AG09309 (cell line): ENCODE measurements at regions not wholly inside any gene's neighbourhood (a gene's known extent, or its start where the extent isn't known, plus 50 kb on each side); places are given as distances from the start of the nearest gene placed in this dataset.

Source experiments
- DNase-seq: peaks from one replicate; pipeline ENCODE4 v3.0.0-alpha.2; 2010; ENCODE audit warnings: low read depth
- H3K4me3 ChIP-seq: 2 replicates; pipeline ENCODE4 v1.5.1; 2011; ENCODE audit warnings: mild to moderate bottlenecking, low read depth, low read length, moderate library complexity; ENCODE audit not compliant: control insufficient read depth
- CTCF ChIP-seq: IDR thresholded peaks from 2 replicates; pipeline ENCODE4 v1.5.1; 2011; ENCODE audit warnings: mild to moderate bottlenecking, low read depth, low read length, inconsistent platforms; ENCODE audit not compliant: insufficient read depth, control insufficient read depth; ENCODE audit errors: missing control alignments

- no peak overlapping the region for H3K4me3 ChIP-seq
- no peak for DNase-seq
- TF ChIP-seq CTCF: no peak
These were observed 643.8 kb downstream of the SORCS1 start for GRCh38 chr10:106520698-106521097.

DNA sequence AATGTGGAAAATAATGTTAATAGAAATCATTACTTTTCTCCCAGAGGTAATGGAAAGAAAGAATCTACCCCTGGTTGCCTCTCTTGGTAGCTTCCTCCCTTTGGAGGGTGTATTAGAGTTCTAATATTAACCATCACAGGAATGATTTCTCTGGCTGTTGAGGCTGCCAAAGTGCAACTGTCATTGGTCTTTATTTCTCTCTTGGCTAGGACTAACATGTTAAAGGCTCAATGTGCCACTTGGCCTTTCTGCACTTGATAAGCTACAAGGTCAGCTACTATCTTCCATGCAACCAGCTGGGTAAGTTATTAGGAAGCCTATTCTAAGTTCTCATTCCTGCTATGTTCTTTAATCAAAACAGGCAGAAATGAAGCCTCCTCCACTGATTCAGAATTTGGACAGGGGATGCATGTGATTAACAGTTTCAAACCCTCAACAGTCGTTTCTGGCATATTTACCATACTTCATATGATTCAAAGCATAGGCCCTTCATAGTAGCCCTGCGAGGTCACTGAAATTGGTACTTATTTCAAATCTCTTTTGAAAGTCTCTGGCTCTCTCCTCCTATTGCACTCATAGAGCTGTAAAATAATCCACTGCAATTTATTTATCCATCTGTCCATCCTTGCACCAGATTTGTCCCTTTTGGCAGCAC lies 645.0 kb downstream of the SORCS1 start:
- no peak for DNase-seq
- H3K4me3 ChIP-seq: no peak overlapping the region
- TF ChIP-seq CTCF: no peak

DNA sequence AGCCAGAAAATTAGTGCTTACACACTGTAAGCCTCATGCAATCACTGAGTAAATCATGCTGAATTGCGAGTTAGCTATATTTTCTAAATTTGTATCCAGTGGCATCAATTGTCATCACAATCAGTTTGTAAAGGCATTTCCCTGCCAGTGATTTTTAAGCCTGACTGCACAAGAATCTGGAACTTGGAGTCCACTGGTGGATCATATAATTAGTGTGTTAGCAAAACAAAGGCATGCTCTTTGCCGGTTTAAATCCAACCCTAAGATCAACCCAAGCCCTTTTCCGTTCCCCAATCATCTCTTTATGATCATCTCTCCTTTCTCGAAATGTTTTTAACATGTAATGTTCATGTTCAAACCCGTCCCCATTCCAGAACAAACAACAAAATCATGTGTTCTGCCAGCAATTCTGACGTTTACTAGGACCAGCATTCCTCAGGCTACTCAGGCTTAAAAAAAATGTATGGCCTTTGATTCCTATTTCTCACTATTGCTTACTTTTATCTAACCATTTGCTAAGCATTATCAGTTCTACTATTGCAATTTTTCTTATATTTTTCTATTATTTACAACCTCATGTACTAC lies 649.2 kb downstream of the SORCS1 start:
- no peak for DNase-seq
- H3K4me3 ChIP-seq: no peak overlapping the region
- no peak for TF ChIP-seq CTCF

DNA sequence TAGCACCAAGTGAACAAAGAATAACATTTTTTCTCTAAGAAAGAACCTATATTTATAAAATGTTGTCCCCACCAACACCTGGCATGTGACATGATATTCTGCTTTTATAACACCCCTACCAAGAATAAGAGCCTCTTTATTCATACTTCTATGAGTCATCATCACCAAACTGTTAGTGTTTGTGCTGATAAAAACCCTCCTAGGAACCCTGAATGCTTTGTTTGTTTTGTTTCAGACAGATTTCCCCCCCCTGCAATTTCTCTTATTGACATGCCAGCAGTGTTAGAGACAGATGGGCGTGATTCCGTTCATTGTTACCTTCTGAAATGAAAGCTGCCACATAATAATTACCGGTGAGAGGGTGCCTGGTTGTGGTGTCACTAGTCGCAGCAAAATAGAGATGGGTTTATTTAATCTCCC lies 651.1 kb downstream of the SORCS1 start:
- no peak for DNase-seq
- H3K4me3 ChIP-seq: no peak overlapping the region
- TF ChIP-seq CTCF: no peak

DNA sequence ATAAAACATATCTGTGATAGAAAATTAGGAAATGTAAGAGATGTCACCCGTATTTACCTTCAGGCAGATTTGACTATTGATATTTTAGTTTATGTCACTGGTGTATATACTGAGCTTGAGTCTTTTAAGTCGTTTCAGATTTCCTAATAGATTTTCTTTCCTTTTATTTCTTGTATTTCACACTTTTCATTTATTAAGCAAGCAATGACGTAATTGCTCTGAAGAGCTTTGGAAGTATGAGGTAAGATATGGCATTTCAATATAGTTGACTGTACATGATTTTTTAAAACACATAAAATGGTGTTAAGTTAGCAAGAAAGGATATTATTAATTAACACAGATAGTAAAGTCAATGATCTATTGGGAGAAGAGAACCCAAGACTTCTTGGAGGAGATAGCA lies 652.6 kb downstream of the SORCS1 start:
- TF ChIP-seq CTCF: no peak
- no peak overlapping the region for H3K4me3 ChIP-seq
- DNase-seq: no peak

DNA sequence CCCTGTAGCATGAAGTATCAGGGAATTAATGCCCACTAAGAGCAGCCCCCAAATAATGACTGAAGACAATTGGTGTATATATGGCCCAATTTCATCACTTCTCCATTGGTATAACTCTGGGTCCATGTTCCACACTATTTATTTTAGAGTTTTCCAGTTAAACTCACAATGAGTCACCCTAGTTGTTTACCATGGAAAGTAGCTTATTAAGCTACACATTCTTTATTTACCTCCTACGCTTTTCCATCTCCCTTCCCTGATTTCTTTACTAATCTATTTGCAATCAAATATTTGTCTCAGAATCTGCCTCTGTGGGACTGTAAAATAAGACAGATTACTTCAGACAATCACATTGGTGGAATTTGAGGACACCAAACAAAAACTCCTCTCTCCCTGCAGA lies 655.6 kb downstream of the SORCS1 start:
- no peak for TF ChIP-seq CTCF
- DNase-seq: no peak
- no peak overlapping the region for H3K4me3 ChIP-seq
